ENCODE measurements at regions not wholly inside any gene's neighbourhood (a gene's known extent, or its start where the extent isn't known, plus 50 kb on each side); places are given as distances from the start of the nearest gene placed in this dataset.
A peak's percentile ranks its signal among the peaks of the same experiment; 100 is the strongest.
"Not testable (repeated sequence)": the region's sequence is repeated elsewhere in the genome, so short reads cannot be mapped to it uniquely, and the experiment has no call there.

DNA sequence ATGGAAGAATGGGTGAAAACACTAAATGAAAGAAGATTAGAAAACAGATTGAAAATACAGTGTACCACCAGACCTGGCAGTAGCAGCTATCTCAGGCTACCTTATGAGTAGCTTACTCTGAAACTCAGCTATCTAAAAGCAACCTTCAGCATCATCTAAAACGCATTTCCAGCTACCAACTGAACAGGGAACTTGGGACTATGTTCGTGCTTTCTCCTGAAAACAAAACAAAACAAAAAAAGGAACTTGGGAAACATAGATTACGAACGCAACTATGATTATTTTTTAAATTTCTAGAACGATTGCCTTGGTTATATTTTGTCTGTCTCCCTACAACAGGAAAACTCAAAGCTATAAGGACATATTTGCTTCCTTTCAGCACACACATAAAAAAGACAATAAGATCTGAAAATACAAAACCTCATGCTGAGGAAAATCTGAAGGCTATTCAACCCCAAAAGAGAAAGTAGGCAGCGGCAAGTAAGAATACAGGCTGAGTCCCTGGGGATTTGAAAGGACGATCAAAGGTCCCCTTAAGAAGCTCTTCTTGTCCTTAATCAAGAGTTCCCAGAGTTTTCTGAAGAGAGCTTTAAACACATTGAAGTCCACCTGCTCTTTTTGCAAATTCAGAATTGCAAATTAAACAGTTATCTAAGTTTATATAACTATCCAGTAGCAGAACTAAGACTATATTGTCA lies 53.4 kb downstream of the OR2K2 start:
- H3K4me3 ChIP-seq (ENCODE audit: low read depth, low read length): no peak overlapping the region
- TF ChIP-seq, protein P1, sequence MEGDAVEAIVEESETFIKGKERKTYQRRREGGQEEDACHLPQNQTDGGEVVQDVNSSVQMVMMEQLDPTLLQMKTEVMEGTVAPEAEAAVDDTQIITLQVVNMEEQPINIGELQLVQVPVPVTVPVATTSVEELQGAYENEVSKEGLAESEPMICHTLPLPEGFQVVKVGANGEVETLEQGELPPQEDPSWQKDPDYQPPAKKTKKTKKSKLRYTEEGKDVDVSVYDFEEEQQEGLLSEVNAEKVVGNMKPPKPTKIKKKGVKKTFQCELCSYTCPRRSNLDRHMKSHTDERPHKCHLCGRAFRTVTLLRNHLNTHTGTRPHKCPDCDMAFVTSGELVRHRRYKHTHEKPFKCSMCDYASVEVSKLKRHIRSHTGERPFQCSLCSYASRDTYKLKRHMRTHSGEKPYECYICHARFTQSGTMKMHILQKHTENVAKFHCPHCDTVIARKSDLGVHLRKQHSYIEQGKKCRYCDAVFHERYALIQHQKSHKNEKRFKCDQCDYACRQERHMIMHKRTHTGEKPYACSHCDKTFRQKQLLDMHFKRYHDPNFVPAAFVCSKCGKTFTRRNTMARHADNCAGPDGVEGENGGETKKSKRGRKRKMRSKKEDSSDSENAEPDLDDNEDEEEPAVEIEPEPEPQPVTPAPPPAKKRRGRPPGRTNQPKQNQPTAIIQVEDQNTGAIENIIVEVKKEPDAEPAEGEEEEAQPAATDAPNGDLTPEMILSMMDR (IDR thresholded peaks at IDR 0.05; ENCODE audit: insufficient read depth, low read length): no peak
- no peak for DNase-seq (ENCODE audit: low read depth)

DNA sequence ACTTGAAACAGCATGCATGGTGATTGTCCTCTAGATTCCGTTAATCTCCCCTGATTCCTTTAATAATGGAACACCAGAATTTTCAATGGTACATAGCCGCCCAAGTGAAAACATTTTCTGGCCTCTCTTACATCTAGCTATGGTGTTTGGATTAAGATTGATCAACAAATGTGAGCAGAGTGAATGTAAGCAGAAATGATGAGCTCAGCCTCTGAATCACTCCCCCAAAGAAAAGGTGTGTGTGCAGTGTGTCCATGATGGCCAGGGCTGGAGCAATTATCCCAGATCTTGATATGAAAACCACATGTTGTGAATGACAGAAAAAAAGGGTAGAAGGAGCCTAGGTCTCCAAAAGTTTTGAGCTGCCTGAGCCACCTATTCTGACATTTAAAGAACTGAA lies 55.3 kb downstream of the OR2K2 start:
- no peak for DNase-seq (ENCODE audit: low read depth)
- TF ChIP-seq, protein P1 (IDR thresholded peaks at IDR 0.05; ENCODE audit: insufficient read depth, low read length): no peak
- no peak overlapping the region for H3K4me3 ChIP-seq (ENCODE audit: low read depth, low read length)

DNA sequence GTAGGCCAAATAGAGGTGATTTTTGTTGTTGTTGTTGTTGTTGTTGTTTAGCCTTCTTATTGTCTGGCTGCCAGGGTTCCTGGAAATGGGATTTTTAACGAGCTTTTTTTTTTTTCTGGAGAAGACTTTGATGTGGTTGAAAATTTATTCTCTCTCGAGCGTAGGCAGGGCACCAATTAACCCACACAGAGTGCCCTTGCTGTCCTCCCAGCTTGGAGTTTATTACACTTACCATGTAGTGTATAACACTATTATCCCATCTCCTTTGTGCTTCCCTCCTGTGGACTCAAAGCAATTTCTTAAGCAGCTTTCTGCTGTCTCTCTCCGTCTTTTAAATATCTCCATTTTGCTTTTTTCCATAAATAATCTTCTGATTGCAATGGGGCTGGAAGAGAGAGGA lies 57.4 kb downstream of the OR2K2 start:
- no peak overlapping the region for H3K4me3 ChIP-seq (ENCODE audit: low read depth, low read length)
- TF ChIP-seq, protein P1 (IDR thresholded peaks at IDR 0.05; ENCODE audit: insufficient read depth, low read length): no peak

DNA sequence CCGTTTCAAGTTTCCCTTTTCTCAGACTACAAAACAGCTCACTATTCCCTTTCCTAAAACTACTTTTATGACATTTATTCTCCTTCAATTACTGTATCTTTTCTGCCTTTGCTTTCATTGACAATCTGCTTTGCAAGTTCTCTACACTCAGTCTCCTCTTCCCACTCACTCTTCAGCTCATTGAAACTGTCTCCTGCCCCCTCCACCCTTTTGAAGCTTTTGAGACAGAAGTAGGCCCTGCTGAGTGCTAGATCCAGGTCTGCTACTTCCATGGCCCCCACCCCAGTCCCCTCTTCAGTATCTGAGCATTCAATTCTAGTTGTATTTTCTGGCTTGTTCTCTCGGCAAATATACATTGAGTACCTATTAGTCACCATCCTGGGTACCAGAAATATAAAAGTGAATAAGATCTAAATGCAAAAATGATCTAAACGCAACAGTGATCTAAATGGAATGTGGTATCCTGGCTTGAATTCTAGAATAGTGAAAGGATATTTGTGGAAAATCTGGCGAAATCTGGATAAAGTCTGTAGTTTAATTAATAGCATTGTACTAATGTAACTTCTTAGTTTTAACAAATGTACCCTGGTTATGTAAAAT lies 58.4 kb downstream of the OR2K2 start:
- TF ChIP-seq, protein P1 (IDR thresholded peaks at IDR 0.05; ENCODE audit: insufficient read depth, low read length): no peak
- peak; percentile 16 for DNase-seq (ENCODE audit: low read depth)
- H3K4me3 ChIP-seq (ENCODE audit: low read depth, low read length): no peak overlapping the region

More for the DNA sequence above, 57.4 kb downstream of the OR2K2 start:
- no peak for DNase-seq (ENCODE audit: low read depth)

DNA sequence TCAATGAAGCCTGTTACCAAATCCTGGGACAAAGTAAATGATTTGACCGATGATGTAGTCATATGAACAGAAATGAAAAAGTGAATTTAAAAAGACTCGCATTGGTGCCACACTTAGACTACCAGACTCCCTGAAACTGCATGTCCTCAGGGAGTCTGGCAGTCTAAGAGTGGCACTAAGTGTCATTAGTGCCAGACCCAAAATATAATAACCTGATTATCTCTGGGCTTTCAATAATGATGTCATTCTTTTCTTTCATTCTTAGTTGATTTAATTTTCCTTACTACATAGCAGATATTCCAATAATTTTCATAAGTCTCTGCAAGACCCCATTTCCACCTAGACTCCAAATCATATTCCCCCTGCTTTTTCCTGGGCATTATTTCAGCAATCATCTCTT lies 59.0 kb downstream of the OR2K2 start:
- TF ChIP-seq, protein P1 (IDR thresholded peaks at IDR 0.05; ENCODE audit: insufficient read depth, low read length): no peak
- H3K4me3 ChIP-seq (ENCODE audit: low read depth, low read length): no peak overlapping the region
- no peak for DNase-seq (ENCODE audit: low read depth)

DNA sequence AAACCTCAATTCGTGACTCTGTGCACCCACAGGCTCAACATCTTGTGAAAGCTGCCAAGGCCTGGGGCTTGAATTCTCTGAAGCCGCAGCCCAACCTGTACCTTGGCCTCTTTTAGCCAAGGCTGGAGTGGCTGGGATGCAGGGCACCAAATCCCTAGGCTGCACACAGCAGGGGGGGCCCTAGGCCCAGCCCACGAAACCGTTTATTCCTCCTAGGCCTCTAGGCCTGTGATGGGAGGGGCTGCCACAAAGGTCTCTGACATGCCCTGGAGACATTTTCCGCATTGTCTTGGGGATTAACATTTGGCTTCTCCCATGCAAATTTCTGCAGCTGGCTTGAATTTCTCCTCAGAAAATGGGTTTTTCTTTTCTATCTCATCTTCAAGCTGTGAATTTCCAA lies 64.0 kb downstream of the OR2K2 start:
- H3K4me3 ChIP-seq (ENCODE audit: low read depth, low read length); DNase-seq (ENCODE audit: low read depth): not testable (repeated sequence)

DNA sequence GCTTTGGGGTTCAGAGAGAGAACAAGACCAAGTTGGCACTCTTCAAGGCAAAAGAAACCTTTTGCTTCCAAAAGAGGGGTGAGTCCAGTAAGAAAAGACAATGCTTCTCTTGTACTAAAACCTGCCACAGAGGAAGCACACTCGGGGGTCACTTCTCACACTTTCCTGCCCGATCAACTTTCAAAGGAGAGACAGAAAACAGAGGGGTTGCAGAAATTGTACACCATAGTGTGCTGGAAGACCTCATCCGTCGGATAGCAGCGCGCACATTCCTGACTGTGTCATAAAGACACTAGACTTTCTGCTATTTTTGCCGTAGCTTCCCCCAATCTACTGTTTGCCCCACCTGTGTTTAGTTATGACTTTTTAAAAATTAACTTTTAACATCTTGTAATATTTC lies 66.9 kb downstream of the OR2K2 start:
- no peak for DNase-seq (ENCODE audit: low read depth)
- TF ChIP-seq, protein P1 (IDR thresholded peaks at IDR 0.05; ENCODE audit: insufficient read depth, low read length): no peak
- H3K4me3 ChIP-seq (ENCODE audit: low read depth, low read length): no peak overlapping the region

Measured in fibroblast of the aortic adventitia (primary cell).